ENCODE measurements at regions not wholly inside any gene's neighbourhood (a gene's known extent, or its start where the extent isn't known, plus 50 kb on each side); places are given as distances from the start of the nearest gene placed in this dataset.

DNA sequence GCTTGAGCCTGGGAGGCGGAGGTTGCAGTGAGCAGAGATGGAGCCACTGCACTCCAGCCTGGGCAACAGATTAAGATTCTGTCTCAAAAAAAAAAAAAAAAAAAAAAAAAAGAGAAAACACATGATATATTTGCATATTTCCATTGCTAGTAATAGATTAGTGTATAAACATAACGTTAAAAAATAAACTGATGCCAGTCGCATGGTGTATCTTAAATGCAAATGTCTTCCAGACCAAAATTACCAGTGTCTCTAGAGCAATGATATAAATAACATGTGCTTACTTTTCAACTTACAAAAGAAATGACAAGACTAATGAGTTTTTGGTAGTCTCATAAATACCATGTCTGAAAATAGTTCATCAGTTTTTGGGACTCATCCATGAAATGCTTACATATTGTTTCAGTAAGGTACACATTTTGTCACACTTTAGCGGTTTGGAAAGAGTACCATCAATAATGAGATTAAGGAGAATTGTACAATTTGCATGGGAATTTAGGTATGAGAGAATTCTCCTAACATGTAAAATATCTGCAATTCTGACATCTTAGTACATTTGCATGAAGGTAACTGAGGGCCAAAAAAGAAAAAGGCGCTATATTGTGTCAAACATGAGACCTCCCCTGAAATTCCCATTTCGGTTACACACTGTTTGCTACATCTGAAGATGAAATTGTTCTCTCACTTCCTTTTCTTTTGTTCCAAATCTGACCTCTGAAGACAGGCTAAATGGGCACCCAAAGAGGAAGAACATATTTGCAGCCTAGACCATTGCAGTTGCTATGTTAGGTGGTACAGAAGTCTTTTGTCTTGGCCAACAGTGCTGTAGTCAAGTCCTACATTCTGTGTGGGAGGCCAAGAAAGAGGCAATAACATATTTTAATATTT, 51.5 kb upstream of the PIP4K2A start:
- no peak for DNase-seq

DNA sequence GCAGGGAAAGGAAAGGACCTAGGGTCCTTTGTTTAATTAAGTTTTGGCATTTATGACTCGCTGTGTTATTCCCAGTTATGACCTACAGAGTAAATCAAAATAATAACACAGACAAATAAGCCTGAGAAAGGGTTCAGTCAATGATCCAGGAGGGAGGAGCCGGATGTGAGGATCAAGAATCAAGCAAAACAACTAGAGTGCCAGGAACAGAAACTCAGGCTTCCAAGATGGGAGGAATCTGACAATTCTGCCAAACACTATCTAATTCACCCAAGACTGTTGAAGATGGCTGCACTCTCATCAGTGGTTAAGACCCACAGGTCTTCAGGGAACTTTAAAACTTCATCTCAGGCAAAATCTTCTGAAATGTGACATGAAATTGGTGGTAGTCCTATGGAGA, 50.3 kb upstream of the PIP4K2A start:
- DNase-seq = no peak

All from CD4-positive, alpha-beta T cell treated with Interleukin-15 for 1 hour (primary cell).